COLO668 (cell line): ENCODE measurements at regions not wholly inside any gene's neighbourhood (a gene's known extent, or its start where the extent isn't known, plus 50 kb on each side); places are given as distances from the start of the nearest gene placed in this dataset.
"Not testable (repeated sequence)": the region's sequence is repeated elsewhere in the genome, so short reads cannot be mapped to it uniquely, and the experiment has no call there.

ENCODE experiments used
- DNase-seq: peaks from one replicate; lab custom pipeline; 2025; ENCODE audit not compliant: unreplicated experiment; lab: John Stamatoyannopoulos, UW

GRCh38 chr4:14921781-14922180, 80.5 kb upstream of the CPEB2 start:
- not testable (repeated sequence) for DNase-seq

DNA sequence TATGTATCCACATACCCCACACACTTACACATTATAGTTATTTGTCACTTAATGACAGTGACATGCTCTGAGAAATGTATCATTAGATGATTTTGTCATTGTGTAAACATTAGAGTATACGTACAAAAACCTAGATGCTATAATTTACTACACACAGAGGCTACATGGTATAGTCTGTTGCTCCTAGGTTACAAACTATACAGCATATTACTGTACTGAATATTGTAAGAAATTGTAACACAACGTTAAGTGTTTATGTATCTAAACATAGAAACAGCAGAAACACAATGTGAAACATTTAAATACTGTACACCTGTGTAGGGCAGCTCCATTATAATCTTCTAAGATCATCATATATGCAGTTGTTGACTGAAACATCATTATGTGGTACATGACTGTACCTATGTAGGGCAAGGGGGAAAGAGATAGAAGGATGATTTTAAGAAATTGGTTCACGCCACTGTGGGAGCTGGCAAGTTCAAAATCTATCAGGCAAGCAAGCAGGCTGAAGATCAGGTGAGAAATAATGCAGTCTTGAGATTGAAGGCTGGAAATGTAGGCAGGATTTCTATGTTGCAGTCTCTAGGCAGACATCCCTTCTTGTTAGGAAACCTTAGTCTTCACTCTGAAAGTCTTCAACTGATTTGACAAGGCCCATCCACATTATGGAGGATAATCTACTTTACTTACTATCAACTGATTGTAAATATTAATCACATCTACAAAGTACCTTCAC, 78.0 kb upstream of the CPEB2 start:
- no peak for DNase-seq

GRCh38 chr4:14924812-14925344, 77.4 kb upstream of the CPEB2 start:
- DNase-seq = no peak

- no peak for DNase-seq
Observed at GRCh38 chr4:14925471-14925870, 76.8 kb upstream of the CPEB2 start.

GRCh38 chr4:14926368-14926767, 75.9 kb upstream of the CPEB2 start:
- DNase-seq = no peak

DNA sequence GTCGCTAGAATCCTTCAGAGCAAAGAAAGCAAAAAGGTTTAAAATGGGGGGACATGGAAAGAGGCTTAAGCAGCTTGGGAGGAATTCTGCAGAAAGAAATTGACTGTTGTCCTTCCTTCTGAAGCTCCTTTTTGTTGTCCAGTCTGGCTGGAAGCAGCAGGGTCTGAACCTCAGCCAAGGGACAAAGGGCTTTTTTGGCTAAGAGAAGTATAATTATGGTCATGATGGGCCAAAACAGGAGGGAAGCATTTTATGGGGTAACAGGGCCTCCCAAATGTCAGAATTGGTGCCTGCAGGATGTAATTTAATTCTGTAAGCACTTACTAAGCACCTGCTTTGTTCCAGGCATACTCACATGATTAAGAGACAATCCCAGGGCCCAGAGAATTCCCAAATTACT, 74.2 kb upstream of the CPEB2 start:
- DNase-seq = no peak

DNA sequence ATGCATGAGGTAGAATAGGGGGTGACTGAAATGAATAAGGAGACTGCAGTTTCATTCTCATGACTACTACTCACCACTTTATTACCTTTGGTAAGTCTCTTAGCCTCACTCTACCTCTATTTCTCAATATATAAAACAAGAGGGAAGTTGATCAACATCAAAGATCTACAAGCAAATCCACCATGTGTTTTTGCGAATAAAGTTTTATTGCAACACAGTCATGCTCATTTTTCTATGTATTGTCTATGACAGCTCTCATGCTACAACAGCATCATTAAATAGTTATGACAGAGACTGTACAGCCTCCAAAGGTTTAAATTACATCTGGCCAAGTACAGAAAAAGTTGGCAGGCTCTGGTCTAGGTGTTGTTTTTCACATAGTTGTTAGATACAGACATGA, 72.6 kb upstream of the CPEB2 start:
- no peak for DNase-seq

- no peak for DNase-seq
Observed at GRCh38 chr4:14934704-14935390, 67.4 kb upstream of the CPEB2 start.

- DNase-seq = no peak
Observed at GRCh38 chr4:14943749-14944148, 58.5 kb upstream of the CPEB2 start.

- no peak for DNase-seq
Observed at GRCh38 chr4:14952352-14952751, 49.9 kb upstream of the CPEB2 start.
